Kidney (tissue), 13 donors: ENCODE measurements at regions not wholly inside any gene's neighbourhood (a gene's known extent, or its start where the extent isn't known, plus 50 kb on each side); places are given as distances from the start of the nearest gene placed in this dataset.

Experiments
- DNase-seq, 5 donors: peaks; one replicate each; pipeline ENCODE4 v3.0.0-alpha.2; 2013 to 2020
- FAIRE-seq: peaks from 2 replicates; lab custom pipeline; 2012; peaks lifted over from hg19 to GRCh38; lab: Jason Lieb, UNC
- H3K27ac ChIP-seq, 2 donors: one replicate each; pipeline ENCODE4 v1.7.0; 2013; ENCODE audit warnings: low read depth in 2 of 2, low read length in 2 of 2, inconsistent platforms in 1 of 2
- H3K27me3 ChIP-seq: one replicate; pipeline ENCODE4 v1.7.1; 2013; ENCODE audit warnings: low read length, inconsistent platforms; ENCODE audit not compliant: control insufficient read depth, insufficient read depth
- H3K36me3 ChIP-seq, 3 donors: one replicate each; pipeline versions ENCODE4 v1.7.0 to v1.7.1; 2013; ENCODE audit warnings: low read length in 3 of 3, control low read depth in 1 of 3, inconsistent platforms in 1 of 3; ENCODE audit not compliant: insufficient read depth in 3 of 3, control insufficient read depth in 2 of 3
- H3K4me1 ChIP-seq, 3 donors: one replicate each; pipeline versions ENCODE4 v1.7.0 to v1.7.1; 2013; ENCODE audit warnings: low read length in 3 of 3, inconsistent platforms in 1 of 3, low read depth in 1 of 3; ENCODE audit not compliant: control insufficient read depth in 2 of 3, insufficient read depth in 2 of 3
- H3K4me3 ChIP-seq, 3 donors: one replicate each; pipeline versions ENCODE4 v1.7.0 to v1.8.1; 2013; ENCODE audit warnings: low read length in 3 of 3, control low read depth in 1 of 3, inconsistent platforms in 1 of 3
- H3K9ac ChIP-seq, 3 donors: one replicate each; pipeline versions ENCODE4 v1.7.0 to v1.7.1; 2013; ENCODE audit warnings: low read length in 3 of 3, control low read depth in 1 of 3, inconsistent platforms in 1 of 3
- H3K9me3 ChIP-seq, 3 donors: one replicate each; pipeline versions ENCODE4 v1.7.0 to v1.7.1; 2013; ENCODE audit warnings: low read length in 3 of 3, control low read depth in 1 of 3, inconsistent platforms in 1 of 3; ENCODE audit not compliant: control insufficient read depth in 2 of 3, insufficient read depth in 1 of 3
- intact Hi-C: fragments of 100-400 bp; cut with DNase I; formaldehyde crosslinking; loops from one replicate; pipeline ENCODE4 v1.11.1; 2022
- TF ChIP-seq, protein P1 (sequence below): IDR thresholded peaks from 3 replicates; pipeline ENCODE4 v1.5.1; 2012; ENCODE audit warnings: mild to moderate bottlenecking, moderate library complexity, borderline replicate concordance; ENCODE audit not compliant: insufficient read depth; ENCODE audit errors: extremely low read depth
- donor health status: control.
- donor health status: control.
- donor health status: control.
- donor health status: control.
- donor health status: control.
- donor health status: DM: yes; HTN: yes; CAD: no.
- donor health status: Normal renal cell carcinoma (clear cell type).

- Histone ChIP-seq H3K4me1 (no peaks in the 10 kb centered on the region), H3K9ac (no peak overlapping the region), H3K4me3 (no peak overlapping the region), H3K27me3 (no peaks in the 10 kb centered on the region), H3K36me3 (no peaks in the 10 kb centered on the region), H3K9me3 (no peaks in the 10 kb centered on the region), H3K27ac (no peak overlapping the region)
- DNase-seq (peak in 2 of 5 donors; percentile 36 to 45), FAIRE-seq (no peak)
- TF ChIP-seq, protein P1, sequence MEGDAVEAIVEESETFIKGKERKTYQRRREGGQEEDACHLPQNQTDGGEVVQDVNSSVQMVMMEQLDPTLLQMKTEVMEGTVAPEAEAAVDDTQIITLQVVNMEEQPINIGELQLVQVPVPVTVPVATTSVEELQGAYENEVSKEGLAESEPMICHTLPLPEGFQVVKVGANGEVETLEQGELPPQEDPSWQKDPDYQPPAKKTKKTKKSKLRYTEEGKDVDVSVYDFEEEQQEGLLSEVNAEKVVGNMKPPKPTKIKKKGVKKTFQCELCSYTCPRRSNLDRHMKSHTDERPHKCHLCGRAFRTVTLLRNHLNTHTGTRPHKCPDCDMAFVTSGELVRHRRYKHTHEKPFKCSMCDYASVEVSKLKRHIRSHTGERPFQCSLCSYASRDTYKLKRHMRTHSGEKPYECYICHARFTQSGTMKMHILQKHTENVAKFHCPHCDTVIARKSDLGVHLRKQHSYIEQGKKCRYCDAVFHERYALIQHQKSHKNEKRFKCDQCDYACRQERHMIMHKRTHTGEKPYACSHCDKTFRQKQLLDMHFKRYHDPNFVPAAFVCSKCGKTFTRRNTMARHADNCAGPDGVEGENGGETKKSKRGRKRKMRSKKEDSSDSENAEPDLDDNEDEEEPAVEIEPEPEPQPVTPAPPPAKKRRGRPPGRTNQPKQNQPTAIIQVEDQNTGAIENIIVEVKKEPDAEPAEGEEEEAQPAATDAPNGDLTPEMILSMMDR, result no peak
- intact Hi-C loops, result no loop called here
Measured at GRCh38 chr2:129672521-129672920, 306.9 kb upstream of the RAB6C start.

DNA sequence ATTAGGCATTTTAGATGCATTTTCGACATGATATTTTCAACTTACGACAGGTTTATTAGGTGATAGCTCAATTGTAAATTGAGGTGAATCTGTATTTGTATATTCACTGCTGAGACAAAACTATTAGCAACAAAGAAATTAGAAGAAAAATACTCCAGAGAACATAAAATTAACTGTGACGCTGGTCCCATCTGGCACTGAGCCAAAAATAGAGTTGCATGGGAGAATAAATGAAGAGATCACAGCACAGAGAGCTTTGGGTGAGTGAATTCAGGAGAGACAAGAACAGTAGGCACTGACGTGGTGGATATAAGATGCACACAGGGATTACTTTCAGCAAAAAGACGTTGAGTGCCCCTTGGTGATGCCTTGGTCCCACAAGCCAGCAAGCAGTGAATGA, 306.2 kb upstream of the RAB6C start:
- intact Hi-C loops, result no loop called here
- no peak overlapping the region for H3K4me3 ChIP-seq
- H3K27ac ChIP-seq, result no peak overlapping the region
- H3K4me1 ChIP-seq, result no peaks in the 10 kb centered on the region
- no peaks in the 10 kb centered on the region for H3K36me3 ChIP-seq
- TF ChIP-seq, protein P1, result no peak
- FAIRE-seq (no peak), DNase-seq (peak in 1 of 5 donors; percentile 9)
- H3K9me3 ChIP-seq, result no peaks in the 10 kb centered on the region
- no peak overlapping the region for H3K9ac ChIP-seq
- no peaks in the 10 kb centered on the region for H3K27me3 ChIP-seq

- Histone ChIP-seq H3K4me3 (no peak overlapping the region), H3K27ac (no peak overlapping the region), H3K9me3 (no peaks in the 10 kb centered on the region), H3K9ac (no peak overlapping the region), H3K27me3 (no peaks in the 10 kb centered on the region), H3K36me3 (no peaks in the 10 kb centered on the region), H3K4me1 (no peaks in the 10 kb centered on the region)
- FAIRE-seq (no peak), DNase-seq (no peak)
- intact Hi-C loops, result no loop called here
- TF ChIP-seq, protein P1, result no peak
Measured at GRCh38 chr2:129673847-129674711, 305.4 kb upstream of the RAB6C start.
